ENCODE measurements at regions not wholly inside any gene's neighbourhood (a gene's known extent, or its start where the extent isn't known, plus 50 kb on each side); places are given as distances from the start of the nearest gene placed in this dataset.

DNA sequence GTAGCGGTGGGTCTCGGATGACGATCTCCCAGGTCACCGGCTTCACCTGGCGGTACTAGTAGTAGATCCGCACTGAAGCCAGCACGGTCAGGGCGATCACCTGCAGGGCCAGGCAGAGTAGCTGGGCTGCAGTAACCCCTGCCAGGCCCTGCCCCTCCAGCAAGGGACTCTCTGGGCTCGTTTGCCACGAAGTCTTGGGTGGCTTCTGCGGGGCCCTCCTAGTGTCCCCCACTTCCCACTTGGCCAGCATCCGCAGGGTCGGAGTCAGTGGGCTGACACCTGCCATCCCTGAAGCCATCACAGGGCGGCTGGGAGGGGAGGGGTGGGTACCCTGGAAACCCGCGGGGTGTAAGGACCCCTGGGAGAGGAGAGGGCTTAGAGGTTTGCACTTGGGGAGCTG lies 214.0 kb downstream of the OR4C45 start:
- no peak overlapping the region for H4K91ac ChIP-seq (ENCODE audit: low read depth, low read length, poor library complexity)
- no peak overlapping the region for H3K14ac ChIP-seq (ENCODE audit: low read length)

DNA sequence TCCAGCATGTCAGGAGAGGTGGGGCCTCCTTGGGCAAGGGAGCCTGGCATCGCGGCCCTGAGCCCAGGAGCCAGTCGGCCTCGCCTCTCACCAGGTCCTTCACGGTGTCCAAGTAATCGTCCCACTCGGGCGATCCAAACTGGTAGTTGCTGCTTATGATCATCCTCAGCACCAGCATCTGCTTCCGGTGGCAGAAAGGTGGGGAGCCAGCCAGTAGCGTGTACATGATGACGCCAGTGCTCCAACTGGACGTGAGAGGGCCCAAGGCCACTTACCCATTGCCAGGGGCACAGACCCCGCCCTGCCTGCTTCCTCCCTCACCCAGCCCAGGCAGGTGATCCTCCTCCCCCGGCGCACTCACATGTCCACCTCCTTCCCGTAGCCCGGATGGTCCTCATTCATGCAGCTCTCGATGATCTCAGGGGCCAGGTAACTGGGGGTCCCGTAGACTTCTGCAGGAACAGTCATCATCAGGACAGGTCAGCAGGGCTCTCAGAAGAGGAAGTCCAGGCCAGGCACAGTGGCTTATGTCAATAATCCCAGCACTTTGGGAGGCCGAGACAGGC lies 214.7 kb downstream of the OR4C45 start:
- no peak overlapping the region for H4K8ac ChIP-seq (ENCODE audit: low read depth, low read length)
- H3K4me3 ChIP-seq (ENCODE audit: low read length in 2 of 2), result no peak overlapping the region
- WGBS, 2 donors (ENCODE audit: extremely low coverage in 2 of 2, insufficient read length in 2 of 2, insufficient replicate concordance in 1 of 2), result no CpG with 5 or more reads among the region's 20 CpGs
- H4K91ac ChIP-seq (ENCODE audit: low read depth, low read length, poor library complexity), result no peak overlapping the region
- H2BK12ac ChIP-seq (ENCODE audit: low read length), result no peak overlapping the region
- no peak overlapping the region for H2BK15ac ChIP-seq (ENCODE audit: low read length)
- H3K9ac ChIP-seq (ENCODE audit: low read depth, low read length, poor library complexity), result no peak overlapping the region
- no peak overlapping the region for H3K4ac ChIP-seq (ENCODE audit: low read length)
- H3K36me3 ChIP-seq (replicated peaks in 1 of 2; ENCODE audit: control insufficient read depth in 2 of 2, insufficient read depth in 2 of 2, low read length in 2 of 2), result no peaks in the 10 kb centered on the region
- no peak for DNase-seq (ENCODE audit: low spot score)
- H2BK120ac ChIP-seq (ENCODE audit: low read depth, low read length), result no peak overlapping the region
- H2AFZ ChIP-seq (ENCODE audit: low read length), result no peak overlapping the region
- no peaks in the 10 kb centered on the region for H3K79me1 ChIP-seq (ENCODE audit: low read depth, low read length)
- H3K18ac ChIP-seq (ENCODE audit: low read length), result no peak overlapping the region
- H3K23ac ChIP-seq (ENCODE audit: low read depth, low read length, poor library complexity), result no peak overlapping the region
- no peak overlapping the region for H3K27ac ChIP-seq (replicated peaks; ENCODE audit: low read length)
- no peaks in the 10 kb centered on the region for H3K4me1 ChIP-seq (ENCODE audit: control insufficient read depth in 2 of 2, insufficient read depth in 1 of 2, low read depth in 1 of 2, low read length in 2 of 2)
- H3K27me3 ChIP-seq (ENCODE audit: control insufficient read depth in 3 of 3, insufficient read depth in 3 of 3, low read depth in 1 of 3, low read length in 3 of 3), result no peaks in the 10 kb centered on the region
- no peak overlapping the region for H2AK5ac ChIP-seq (ENCODE audit: low read depth, low read length)
- no peak overlapping the region for H3K14ac ChIP-seq (ENCODE audit: low read length)
- no peak overlapping the region for H2BK5ac ChIP-seq (ENCODE audit: low read length)
- no peak overlapping the region for H3K4me2 ChIP-seq (ENCODE audit: insufficient read depth, low read length, poor library complexity, severe bottlenecking)
- peaks cover 0 to 15% of the 10 kb centered on the region in 2 donors for H3K9me3 ChIP-seq (replicated peaks in 1 of 2; ENCODE audit: control insufficient read depth in 2 of 2, insufficient read depth in 1 of 2, low read depth in 1 of 2, low read length in 2 of 2)

More for the DNA sequence above, 214.0 kb downstream of the OR4C45 start:
- WGBS, 2 donors (ENCODE audit: extremely low coverage in 2 of 2, insufficient read length in 2 of 2, insufficient replicate concordance in 1 of 2), result no CpG with 5 or more reads among the region's 16 CpGs
- Histone ChIP-seq H3K23ac (ENCODE audit: low read depth, low read length, poor library complexity) (no peak overlapping the region), H3K79me1 (ENCODE audit: low read depth, low read length) (no peaks in the 10 kb centered on the region), H3K4me1 (ENCODE audit: control insufficient read depth in 2 of 2, insufficient read depth in 1 of 2, low read depth in 1 of 2, low read length in 2 of 2) (no peaks in the 10 kb centered on the region), H2BK120ac (ENCODE audit: low read depth, low read length) (no peak overlapping the region), H3K4ac (ENCODE audit: low read length) (no peak overlapping the region), H3K9me3 (replicated peaks in 1 of 2; ENCODE audit: control insufficient read depth in 2 of 2, insufficient read depth in 1 of 2, low read depth in 1 of 2, low read length in 2 of 2) (peaks cover 0 to 17% of the 10 kb centered on the region in 2 donors), H3K9ac (ENCODE audit: low read depth, low read length, poor library complexity) (no peak overlapping the region), H3K27me3 (ENCODE audit: control insufficient read depth in 3 of 3, insufficient read depth in 3 of 3, low read depth in 1 of 3, low read length in 3 of 3) (no peaks in the 10 kb centered on the region), H2BK15ac (ENCODE audit: low read length) (no peak overlapping the region), H2BK5ac (ENCODE audit: low read length) (no peak overlapping the region), H2AK5ac (ENCODE audit: low read depth, low read length) (no peak overlapping the region), H4K8ac (ENCODE audit: low read depth, low read length) (no peak overlapping the region), H2AFZ (ENCODE audit: low read length) (no peak overlapping the region), H3K18ac (ENCODE audit: low read length) (no peak overlapping the region), H2BK12ac (ENCODE audit: low read length) (no peak overlapping the region), H3K27ac (replicated peaks; ENCODE audit: low read length) (no peak overlapping the region), H3K4me2 (ENCODE audit: insufficient read depth, low read length, poor library complexity, severe bottlenecking) (no peak overlapping the region), H3K4me3 (ENCODE audit: low read length in 2 of 2) (no peak overlapping the region), H3K36me3 (replicated peaks in 1 of 2; ENCODE audit: control insufficient read depth in 2 of 2, insufficient read depth in 2 of 2, low read length in 2 of 2) (no peaks in the 10 kb centered on the region)
- DNase-seq (ENCODE audit: low spot score), result no peak

DNA sequence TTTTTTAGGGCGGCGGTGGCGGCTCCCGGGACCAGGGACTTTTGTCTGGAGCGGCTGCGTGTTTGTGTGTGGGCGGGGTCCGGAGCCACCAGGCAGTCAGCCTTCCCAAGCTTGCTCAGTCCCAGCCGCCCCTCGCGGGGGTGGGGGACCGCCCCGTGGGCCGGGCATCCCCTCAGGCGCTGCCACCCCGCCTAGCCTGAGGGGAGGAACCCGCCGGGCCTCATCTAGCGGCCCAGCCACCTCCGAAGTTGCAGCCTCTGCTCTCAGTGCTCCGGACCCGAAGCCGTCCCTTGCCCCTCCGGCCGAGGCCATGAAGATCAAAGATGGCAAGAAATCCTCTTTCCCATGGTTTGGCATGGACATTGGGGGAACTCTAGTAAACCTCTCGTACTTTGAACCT lies 235.2 kb downstream of the OR4C45 start:
- Histone ChIP-seq H3K4me1 (ENCODE audit: control insufficient read depth in 2 of 2, insufficient read depth in 1 of 2, low read depth in 1 of 2, low read length in 2 of 2) (no peaks in the 10 kb centered on the region), H3K9ac (ENCODE audit: low read depth, low read length, poor library complexity) (no peak overlapping the region), H2AFZ (ENCODE audit: low read length) (no peak overlapping the region), H3K4ac (ENCODE audit: low read length) (no peak overlapping the region), H3K14ac (ENCODE audit: low read length) (no peak overlapping the region), H4K91ac (ENCODE audit: low read depth, low read length, poor library complexity) (no peak overlapping the region), H3K4me2 (ENCODE audit: insufficient read depth, low read length, poor library complexity, severe bottlenecking) (no peak overlapping the region), H2AK5ac (ENCODE audit: low read depth, low read length) (no peak overlapping the region), H3K79me1 (ENCODE audit: low read depth, low read length) (no peaks in the 10 kb centered on the region), H3K27ac (replicated peaks; ENCODE audit: low read length) (no peak overlapping the region), H2BK5ac (ENCODE audit: low read length) (no peak overlapping the region), H2BK15ac (ENCODE audit: low read length) (no peak overlapping the region), H3K18ac (ENCODE audit: low read length) (no peak overlapping the region), H3K27me3 (ENCODE audit: control insufficient read depth in 3 of 3, insufficient read depth in 3 of 3, low read depth in 1 of 3, low read length in 3 of 3) (no peaks in the 10 kb centered on the region), H2BK120ac (ENCODE audit: low read depth, low read length) (no peak overlapping the region), H3K23ac (ENCODE audit: low read depth, low read length, poor library complexity) (no peak overlapping the region), H3K36me3 (replicated peaks in 1 of 2; ENCODE audit: control insufficient read depth in 2 of 2, insufficient read depth in 2 of 2, low read length in 2 of 2) (no peaks in the 10 kb centered on the region), H4K8ac (ENCODE audit: low read depth, low read length) (no peak overlapping the region), H2BK12ac (ENCODE audit: low read length) (no peak overlapping the region), H3K4me3 (ENCODE audit: low read length in 2 of 2) (no peak overlapping the region), H3K9me3 (replicated peaks in 1 of 2; ENCODE audit: control insufficient read depth in 2 of 2, insufficient read depth in 1 of 2, low read depth in 1 of 2, low read length in 2 of 2) (peaks cover 0 to 8% of the 10 kb centered on the region in 2 donors)
- no CpG with 5 or more reads among the region's 26 CpGs for WGBS, 2 donors (ENCODE audit: extremely low coverage in 2 of 2, insufficient read length in 2 of 2, insufficient replicate concordance in 1 of 2)
- DNase-seq (ENCODE audit: low spot score), result no peak

DNA sequence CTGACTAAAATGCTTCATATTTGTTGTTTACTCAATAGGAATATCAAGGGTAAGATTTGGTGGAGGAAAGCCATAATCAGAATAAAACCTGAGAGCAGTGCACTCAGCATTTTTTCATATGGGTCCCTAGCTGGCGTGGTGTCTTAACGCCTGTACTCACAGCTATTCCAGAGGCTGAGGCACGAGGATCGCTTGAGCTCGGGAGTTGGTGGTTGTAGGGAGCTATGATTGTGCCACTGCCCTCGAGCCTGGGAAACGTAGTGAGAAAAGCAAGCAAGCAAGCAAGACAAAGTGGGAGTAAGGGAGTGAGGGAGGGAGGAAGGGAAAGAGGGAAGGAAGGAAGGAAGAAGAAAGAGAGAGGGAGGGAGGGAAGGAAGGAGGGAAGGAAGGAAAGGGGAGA lies 242.5 kb downstream of the OR4C45 start:
- WGBS, 2 donors (ENCODE audit: extremely low coverage in 2 of 2, insufficient read length in 2 of 2, insufficient replicate concordance in 1 of 2), result no CpG with 5 or more reads among the region's 7 CpGs
- H3K4ac ChIP-seq (ENCODE audit: low read length), result no peak overlapping the region
- H4K91ac ChIP-seq (ENCODE audit: low read depth, low read length, poor library complexity), result no peak overlapping the region
- H3K79me1 ChIP-seq (ENCODE audit: low read depth, low read length), result no peaks in the 10 kb centered on the region
- H3K23ac ChIP-seq (ENCODE audit: low read depth, low read length, poor library complexity), result no peak overlapping the region
- no peak overlapping the region for H2AK5ac ChIP-seq (ENCODE audit: low read depth, low read length)
- no peaks in the 10 kb centered on the region for H3K36me3 ChIP-seq (replicated peaks in 1 of 2; ENCODE audit: control insufficient read depth in 2 of 2, insufficient read depth in 2 of 2, low read length in 2 of 2)
- H4K8ac ChIP-seq (ENCODE audit: low read depth, low read length), result no peak overlapping the region
- H2BK15ac ChIP-seq (ENCODE audit: low read length), result no peak overlapping the region
- no peak overlapping the region for H3K14ac ChIP-seq (ENCODE audit: low read length)
- peak overlapping the region; percentile 29 for H2AFZ ChIP-seq (ENCODE audit: low read length)
- H3K27me3 ChIP-seq (ENCODE audit: control insufficient read depth in 3 of 3, insufficient read depth in 3 of 3, low read depth in 1 of 3, low read length in 3 of 3), result no peaks in the 10 kb centered on the region
- H2BK5ac ChIP-seq (ENCODE audit: low read length), result no peak overlapping the region
- no peak for DNase-seq (ENCODE audit: low spot score)
- H3K18ac ChIP-seq (ENCODE audit: low read length), result no peak overlapping the region
- H2BK12ac ChIP-seq (ENCODE audit: low read length), result no peak overlapping the region
- peaks cover 0 to 17% of the 10 kb centered on the region in 2 donors for H3K9me3 ChIP-seq (replicated peaks in 1 of 2; ENCODE audit: control insufficient read depth in 2 of 2, insufficient read depth in 1 of 2, low read depth in 1 of 2, low read length in 2 of 2)
- H3K27ac ChIP-seq (replicated peaks; ENCODE audit: low read length), result no peak overlapping the region
- no peak overlapping the region for H3K4me2 ChIP-seq (ENCODE audit: insufficient read depth, low read length, poor library complexity, severe bottlenecking)
- no peak overlapping the region for H3K4me3 ChIP-seq (ENCODE audit: low read length in 2 of 2)
- H2BK120ac ChIP-seq (ENCODE audit: low read depth, low read length), result no peak overlapping the region
- no peak overlapping the region for H3K9ac ChIP-seq (ENCODE audit: low read depth, low read length, poor library complexity)
- H3K4me1 ChIP-seq (ENCODE audit: control insufficient read depth in 2 of 2, insufficient read depth in 1 of 2, low read depth in 1 of 2, low read length in 2 of 2), result no peaks in the 10 kb centered on the region

All from neuronal stem cell (in vitro differentiated cells).